ENCODE measurements at regions not wholly inside any gene's neighbourhood (a gene's known extent, or its start where the extent isn't known, plus 50 kb on each side); places are given as distances from the start of the nearest gene placed in this dataset.

- TF ChIP-seq POLR2A (IDR thresholded peaks at IDR 0.05) (no peak), CTCF (IDR thresholded peaks at IDR 0.05) (no peak)
These were observed 146.7 kb upstream of the IQSEC1 start for GRCh38 chr3:13219902-13220296.

Measured in Peyer's patch (tissue), 4 donors.